B cell (primary cell): ENCODE measurements at regions not wholly inside any gene's neighbourhood (a gene's known extent, or its start where the extent isn't known, plus 50 kb on each side); places are given as distances from the start of the nearest gene placed in this dataset.

ENCODE experiments used
- ATAC-seq: fragments of 200-7000 bp; cut with Tn5 transposase; one replicate; pipeline ENCODE4 v1.10.0; 2021; ENCODE audit warnings: low read depth, mild to moderate bottlenecking, moderate number of reproducible peaks, moderate library complexity
- CTCF ChIA-PET: fragments of 350-600 bp; sonication (Branson Sonifier 250); formaldehyde crosslinking; loops from one replicate; lab custom pipeline; 2021; ENCODE audit warnings: antibody characterized with exemption, inconsistent platforms; lab: Charles Lee
- POLR2A ChIA-PET: fragments of 350-600 bp; sonication (Branson Sonifier 250); formaldehyde crosslinking; loops from one replicate; lab custom pipeline; 2021; ENCODE audit warnings: antibody characterized with exemption; lab: Charles Lee
- DNase-seq: peaks from one replicate; pipeline ENCODE4 v3.0.0; 2013
- H2AFZ ChIP-seq: 2 replicates; pipeline ENCODE4 v1.6.1; 2012; ENCODE audit warnings: mild to moderate bottlenecking, low read depth, low read length; ENCODE audit not compliant: insufficient read depth, poor library complexity, severe bottlenecking
- H3K27ac ChIP-seq, 2 donors: 1 replicate in 1 of 2; 2 replicates in 1 of 2; pipeline ENCODE4 v1.5.1; 2012 to 2013; ENCODE audit warnings: low read length in 2 of 2, mild to moderate bottlenecking in 2 of 2, moderate library complexity in 1 of 2
- H3K27me3 ChIP-seq, 4 experiments: fragments of 200-600 bp in 1 of 4; sonication (generic) in 1 of 4; replicated peaks in 1 of 4; 1 replicate in 2 of 4; 2 replicates in 2 of 4; pipeline versions ENCODE4 v1.6.1 to v1.7.0; 2013 to 2016; ENCODE audit warnings: low read length in 3 of 4, mild to moderate bottlenecking in 2 of 4, mixed read lengths in 1 of 4, moderate library complexity in 1 of 4; ENCODE audit not compliant: insufficient read depth in 4 of 4, control insufficient read depth in 3 of 4; ENCODE audit errors: control extremely low read depth in 1 of 4
- H3K36me3 ChIP-seq, 2 experiments: replicated peaks in 1 of 2; 1 replicate in 1 of 2; 2 replicates in 1 of 2; pipeline versions ENCODE4 v1.6.1 to v1.7.1; 2013; ENCODE audit warnings: low read length in 1 of 2; ENCODE audit not compliant: insufficient read depth in 2 of 2, control insufficient read depth in 1 of 2; ENCODE audit errors: control extremely low read depth in 1 of 2, extremely low read depth in 1 of 2
- H3K4me1 ChIP-seq, 2 donors: fragments of 200-600 bp in 1 of 2; sonication (generic) in 1 of 2; 1 replicate in 1 of 2; 2 replicates in 1 of 2; pipeline versions ENCODE4 v1.5.1 to v1.6.1; 2013 to 2017; ENCODE audit warnings: low read length in 2 of 2; ENCODE audit not compliant: control insufficient read depth in 2 of 2, insufficient read depth in 2 of 2
- H3K4me2 ChIP-seq: replicated peaks from 2 replicates; pipeline ENCODE3; 2012; ENCODE audit warnings: mild to moderate bottlenecking, low read depth, low read length; ENCODE audit not compliant: poor library complexity, severe bottlenecking
- H3K4me3 ChIP-seq, 5 experiments: fragments of 200-600 bp in 1 of 5; sonication (generic) in 1 of 5; 1 replicate in 3 of 5; 2 replicates in 2 of 5; pipeline versions ENCODE4 v1.5.1 to v1.7.0; 2011 to 2016; ENCODE audit warnings: low read length in 4 of 5, mild to moderate bottlenecking in 4 of 5, low read depth in 2 of 5, control low read depth in 1 of 5, moderate library complexity in 1 of 5; ENCODE audit not compliant: insufficient read depth in 1 of 5; ENCODE audit errors: control extremely low read depth in 1 of 5, extremely low read depth in 1 of 5
- H3K79me2 ChIP-seq: fragments of 200-600 bp; sonication (generic); one replicate; pipeline ENCODE4 v1.6.0; 2016; ENCODE audit warnings: low read length; ENCODE audit not compliant: control insufficient read depth, insufficient read depth
- H3K9ac ChIP-seq: fragments of 200-600 bp; sonication (generic); 2 replicates; pipeline ENCODE4 v1.6.1; 2017; ENCODE audit warnings: mild to moderate bottlenecking, low read length, moderate library complexity
- H3K9me3 ChIP-seq, 3 donors: one replicate each; pipeline versions ENCODE4 v1.6.1 to v1.7.1; 2013; ENCODE audit warnings: low read length in 2 of 3; ENCODE audit not compliant: control insufficient read depth in 2 of 3, insufficient read depth in 1 of 3; ENCODE audit errors: control extremely low read depth in 1 of 3
- H4K20me1 ChIP-seq: 2 replicates; pipeline ENCODE4 v1.6.0; 2012; ENCODE audit warnings: mild to moderate bottlenecking, low read length; ENCODE audit not compliant: insufficient read depth, control insufficient read depth, poor library complexity, severe bottlenecking
- H3K27ac Mint-ChIP-seq: one replicate; pipeline ENCODE4 v1.8.0; 2021; ENCODE audit warnings: mixed read lengths
- H3K27me3 Mint-ChIP-seq: one replicate; pipeline ENCODE4 v1.8.0; 2021; ENCODE audit warnings: mixed read lengths
- H3K4me1 Mint-ChIP-seq: one replicate; pipeline ENCODE4 v1.8.0; 2021; ENCODE audit warnings: mixed read lengths
- H3K4me3 Mint-ChIP-seq: one replicate; pipeline ENCODE4 v1.8.0; 2021; ENCODE audit warnings: mixed read lengths
- H3K9me3 Mint-ChIP-seq: one replicate; pipeline ENCODE4 v1.8.0; 2022; ENCODE audit warnings: mixed read lengths; ENCODE audit not compliant: insufficient read depth
- CTCF ChIP-seq: fragments of 200-600 bp; IDR thresholded peaks from one replicate; pipeline ENCODE4 v1.8.0; 2022; ENCODE audit warnings: antibody characterized with exemption, mild to moderate bottlenecking
- EZH2 ChIP-seq: IDR thresholded peaks from 2 replicates; pipeline ENCODE4 v1.6.1; 2012; ENCODE audit warnings: borderline replicate concordance, low read depth, mild to moderate bottlenecking, moderate library complexity, low read length; ENCODE audit not compliant: insufficient read depth, poor library complexity, severe bottlenecking
- WGBS: methylation state at CpG from one replicate; pipeline ENCODE4 v1.1.5; 2013; ENCODE audit warnings: missing lambda C conversion rate; ENCODE audit not compliant: insufficient coverage; 5-methylcytosine and 5-hydroxymethylcytosine counted together
- intact Hi-C: fragments of 100-400 bp; cut with micrococcal nuclease; formaldehyde crosslinking; loops from one replicate; pipeline ENCODE4 v1.10.0; 2022

- no peak overlapping the region for H3K4me3 Mint-ChIP-seq
- POLR2A ChIA-PET, result no interaction called here
- no peaks in the 10 kb centered on the region for H3K27me3 Mint-ChIP-seq
- WGBS, result 77% methylated on average over 2 of the region's 2 CpGs
- H3K9me3 Mint-ChIP-seq, result peaks cover 5% of the 10 kb centered on the region
- Histone ChIP-seq H3K4me1 (no peaks in the 10 kb centered on the region), H3K9ac (no peak overlapping the region), H3K27ac (no peak overlapping the region), H3K4me2 (no peak overlapping the region), H3K27me3 (no peaks in the 10 kb centered on the region), H2AFZ (no peak overlapping the region), H3K36me3 (no peaks in the 10 kb centered on the region), H4K20me1 (no peaks in the 10 kb centered on the region), H3K79me2 (no peaks in the 10 kb centered on the region), H3K4me3 (no peak overlapping the region), H3K9me3 (no peaks in the 10 kb centered on the region)
- TF ChIP-seq CTCF, result no peak
- TF ChIP-seq EZH2, result no peak
- H3K4me1 Mint-ChIP-seq, result no peaks in the 10 kb centered on the region
- intact Hi-C loops, result no loop called here
- ATAC-seq (no peak), DNase-seq (no peak)
- CTCF ChIA-PET, result no interaction called here
- no peak overlapping the region for H3K27ac Mint-ChIP-seq
These were observed 1178.9 kb downstream of the BCL11B start for GRCh38 chr14:98093111-98093510.

GRCh38 chr14:98099527-98099926 lies 1172.5 kb downstream of the BCL11B start:
- H3K27ac ChIP-seq, result no peak overlapping the region
- Mint-ChIP-seq H3K9me3 (peaks cover 2% of the 10 kb centered on the region), H3K27me3 (no peaks in the 10 kb centered on the region), H3K27ac (no peak overlapping the region), H3K4me1 (no peaks in the 10 kb centered on the region), H3K4me3 (no peak overlapping the region)
- no peaks in the 10 kb centered on the region for H3K9me3 ChIP-seq
- intact Hi-C loops, result no loop called here
- H3K27me3 ChIP-seq, result no peaks in the 10 kb centered on the region
- H3K4me3 ChIP-seq, result no peak overlapping the region
- TF ChIP-seq CTCF (no peak), EZH2 (no peak)
- H3K36me3 ChIP-seq, result no peaks in the 10 kb centered on the region
- ChIA-PET CTCF (no interaction called here), POLR2A (no interaction called here)
- ATAC-seq (no peak), DNase-seq (no peak)
- 92% methylated on average over 2 of the region's 2 CpGs for WGBS
- no peak overlapping the region for H3K4me2 ChIP-seq
- H3K4me1 ChIP-seq, result no peaks in the 10 kb centered on the region
- H2AFZ ChIP-seq, result no peak overlapping the region
- no peak overlapping the region for H3K9ac ChIP-seq
- H4K20me1 ChIP-seq, result no peaks in the 10 kb centered on the region
- no peaks in the 10 kb centered on the region for H3K79me2 ChIP-seq
